K562 (cell line): ENCODE measurements at regions not wholly inside any gene's neighbourhood (a gene's known extent, or its start where the extent isn't known, plus 50 kb on each side); places are given as distances from the start of the nearest gene placed in this dataset.

Experiments used
- ATAC-seq: fragments of 200-7000 bp; cut with Tn5 transposase; 3 replicates; pipeline ENCODE4 v1.9.1; 2020; ENCODE audit warnings: moderate library complexity
- BruUV-seq: library from RNA; stranded (reverse); fragments of 400-500 nt; replicated peaks from 2 replicates; lab custom pipeline; 2021; lab: Mats Ljungman, UMichigan
- CTCF ChIA-PET: fragments of 300-600 bp; formaldehyde crosslinking; extraction: SDS; loops from one replicate; lab custom pipeline; 2021; ENCODE audit warnings: low intra/inter-chr PET ratio; lab: Yijun Ruan, JAX
- POLR2A ChIA-PET: fragments of 300-600, 350-650 bp; sonication (Branson Sonifier 250); formaldehyde crosslinking; extraction: SDS; loops from one replicate; lab custom pipeline; 2021; ENCODE audit warnings: antibody characterized with exemption, inconsistent platforms; lab: Yijun Ruan, JAX
- DNase-seq, 4 experiments: peaks; one replicate each; pipeline versions ENCODE4 v3.0.0 to v3.0.0-alpha.2; 2011 to 2018; ENCODE audit warnings: low spot score in 3 of 4, mixed read lengths in 3 of 4; ENCODE audit errors: extremely low read depth in 1 of 4
- FAIRE-seq: peaks from 2 replicates; lab custom pipeline; 2011; peaks lifted over from hg19 to GRCh38; lab: Jason Lieb, UNC
- H2AFZ ChIP-seq: 2 replicates; pipeline ENCODE4 v1.6.0; 2011; ENCODE audit warnings: low read depth, low read length, control low read depth, inconsistent platforms
- H3K27ac ChIP-seq: fragments of 200-600 bp; 3 replicates; pipeline ENCODE4 v1.8.0; 2011; ENCODE audit warnings: low read depth, mild to moderate bottlenecking, control low read depth, inconsistent platforms, low read length, moderate library complexity, mixed read lengths; ENCODE audit errors: extremely low read depth
- H3K27me3 ChIP-seq, 2 experiments: fragments of 300-600 bp in 1 of 2; 2 replicates in 1 of 2; 3 replicates in 1 of 2; pipeline versions ENCODE4 v1.6.0 to v1.8.0; 2011; ENCODE audit warnings: inconsistent platforms in 2 of 2, low read length in 2 of 2, mild to moderate bottlenecking in 1 of 2, mixed read lengths in 1 of 2, moderate library complexity in 1 of 2; ENCODE audit not compliant: control insufficient read depth in 2 of 2, insufficient read depth in 2 of 2
- H3K36me3 ChIP-seq: fragments of 300-600 bp; 3 replicates; pipeline ENCODE4 v1.8.0; 2011; ENCODE audit warnings: mild to moderate bottlenecking, low read length, inconsistent platforms; ENCODE audit not compliant: control insufficient read depth, insufficient read depth
- H3K4me1 ChIP-seq, 2 experiments: fragments of 200-600 bp in 1 of 2; replicated peaks in 1 of 2; 2 replicates in 1 of 2; 3 replicates in 1 of 2; pipeline versions ENCODE4 v1.5.1 to v1.8.0; 2011; ENCODE audit warnings: inconsistent platforms in 2 of 2, low read length in 2 of 2, mild to moderate bottlenecking in 1 of 2, mixed read lengths in 1 of 2, moderate library complexity in 1 of 2; ENCODE audit not compliant: control insufficient read depth in 2 of 2, insufficient read depth in 2 of 2
- H3K4me2 ChIP-seq: 2 replicates; pipeline ENCODE4 v1.6.1; 2011; ENCODE audit warnings: low read length, control low read depth, inconsistent platforms, mixed read lengths; ENCODE audit not compliant: insufficient read depth
- H3K4me3 ChIP-seq: fragments of 200-600 bp; sonication (generic), shearing (Covaris generic); 2 replicates; pipeline ENCODE4 v1.5.1; 2016; ENCODE audit warnings: control low read depth, inconsistent platforms
- H3K79me2 ChIP-seq: fragments of 200-600 bp; 3 replicates; pipeline ENCODE4 v1.8.0; 2011; ENCODE audit warnings: low read length, inconsistent platforms; ENCODE audit not compliant: control insufficient read depth, insufficient read depth
- H3K9ac ChIP-seq, 2 experiments: 2 replicates each; pipeline versions ENCODE4 v1.6.0 to v1.6.1; 2011; ENCODE audit warnings: low read depth in 2 of 2, low read length in 2 of 2, control low read depth in 1 of 2, inconsistent platforms in 1 of 2, mild to moderate bottlenecking in 1 of 2, mixed read lengths in 1 of 2; ENCODE audit not compliant: insufficient read depth in 1 of 2
- H3K9me1 ChIP-seq: one replicate; pipeline ENCODE4 v1.6.0; 2011; ENCODE audit warnings: inconsistent platforms, mild to moderate bottlenecking, low read length, moderate library complexity; ENCODE audit not compliant: control insufficient read depth, insufficient read depth
- H3K9me3 ChIP-seq: replicated peaks from 2 replicates; pipeline ENCODE4 v1.5.1; 2011; ENCODE audit warnings: low read depth, low read length, inconsistent platforms; ENCODE audit not compliant: control insufficient read depth, insufficient read depth
- H4K20me1 ChIP-seq: replicated peaks from 2 replicates; pipeline ENCODE4 v1.6.1; 2011; ENCODE audit warnings: low read length, inconsistent platforms, mixed read lengths; ENCODE audit not compliant: control insufficient read depth, insufficient read depth
- CBFA2T3 ChIP-seq: fragments of 450-650 bp; IDR thresholded peaks from 2 replicates; pipeline ENCODE4 v1.6.1; 2017
- DIDO1 ChIP-seq: fragments of 450-650 bp; IDR thresholded peaks from 2 replicates; pipeline ENCODE4 v1.6.1; 2016; ENCODE audit warnings: low read depth, missing biosample characterization, missing genetic modification characterization
- EWSR1 ChIP-seq: fragments of 450-650 bp; IDR thresholded peaks from 2 replicates; pipeline ENCODE4 v1.6.1; 2018; ENCODE audit warnings: borderline replicate concordance, mild to moderate bottlenecking, low read depth, moderate library complexity; ENCODE audit not compliant: partially characterized antibody
- HDAC2 ChIP-seq: fragments of 450-650 bp; IDR thresholded peaks from 2 replicates; pipeline ENCODE4 v1.6.1; 2016; ENCODE audit warnings: mild to moderate bottlenecking
- HDAC3 ChIP-seq: fragments of 450-650 bp; IDR thresholded peaks from 2 replicates; pipeline ENCODE4 v1.6.1; 2018; ENCODE audit warnings: borderline replicate concordance, mild to moderate bottlenecking, moderate library complexity; ENCODE audit not compliant: partially characterized antibody
- NR2C1 ChIP-seq, 2 experiments: fragments of 450-650 bp; IDR thresholded peaks; 2 replicates each; pipeline ENCODE4 v1.6.1; 2017; ENCODE audit warnings: mild to moderate bottlenecking in 2 of 2, antibody characterized with exemption in 1 of 2, inconsistent platforms in 1 of 2, missing compliant biosample characterization in 1 of 2, missing genetic modification characterization in 1 of 2
- RAD51 ChIP-seq: fragments of 450-650 bp; IDR thresholded peaks from 2 replicates; pipeline ENCODE4 v1.7.1; 2016; ENCODE audit warnings: low read depth, mild to moderate bottlenecking, borderline replicate concordance
- U2AF1 ChIP-seq: fragments of 200-400 bp; formaldehyde crosslinking; optimal IDR thresholded peaks from 2 replicates; pipeline ENCODE3; 2017; ENCODE audit warnings: mild to moderate bottlenecking, low read depth, low read length, moderate library complexity
- USF1 ChIP-seq: sonication (generic); formaldehyde crosslinking; IDR thresholded peaks from 2 replicates; pipeline ENCODE4 v1.9.0; 2022; ENCODE audit warnings: mild to moderate bottlenecking, missing genetic modification reagents
- ZBTB11 ChIP-seq, 3 experiments: fragments of 200-800 bp in 1 of 3; fragments of 250-450 bp in 1 of 3; fragments of 450-650 bp in 1 of 3; sonication (Bioruptor Pico) in 1 of 3; sonication (Bioruptor generic) in 1 of 3; formaldehyde crosslinking in 1 of 3; IDR thresholded peaks; 2 replicates each; pipeline versions ENCODE4 v1.6.1 to v1.8.0; 2016 to 2022; ENCODE audit warnings: mild to moderate bottlenecking in 2 of 3, missing genetic modification characterization in 2 of 3, missing compliant biosample characterization in 1 of 3, moderate library complexity in 1 of 3
- WGBS: fragments of 100-300 bp; shearing (Covaris generic); methylation state at CpG from one replicate; pipeline ENCODE4 v1.1.6; 2016; ENCODE audit warnings: low coverage, mixed read lengths; ENCODE audit not compliant: insufficient coverage; ENCODE audit errors: missing lambda C conversion rate; 5-methylcytosine and 5-hydroxymethylcytosine counted together
- in situ Hi-C: fragments of 300-500 bp; cut with MboI; formaldehyde crosslinking; loops from 4 replicates; pipeline ENCODE4 v1.15.0; 2018; ENCODE audit warnings: inconsistent platforms, mixed read lengths
- intact Hi-C: fragments of 100-400 bp; cut with micrococcal nuclease; formaldehyde crosslinking; loops from 2 replicates; pipeline ENCODE4 v1.14.2; 2022

- no peaks in the 10 kb centered on the region for H3K4me1 ChIP-seq
- no peak overlapping the region for H3K4me2 ChIP-seq
- 0% methylated on average over 2 of the region's 2 CpGs for WGBS
- H3K27me3 ChIP-seq: no peaks in the 10 kb centered on the region
- no peaks in the 10 kb centered on the region; the same call in 1 of the 2 replicates for H3K9me3 ChIP-seq
- DNase-seq (no peak), FAIRE-seq (no peak), ATAC-seq (no peak)
- no peak overlapping the region for H2AFZ ChIP-seq
- ChIA-PET POLR2A (no interaction called here), CTCF (no interaction called here)
- no peaks in the 10 kb centered on the region for H3K36me3 ChIP-seq
- H3K9me1 ChIP-seq: no peaks in the 10 kb centered on the region
- in situ Hi-C loops: no loop called here
- H3K4me3 ChIP-seq: no peak overlapping the region
- H3K27ac ChIP-seq: no peak overlapping the region
- TF ChIP-seq NR2C1 (IDR thresholded peaks at IDR 0.05) (no peak), NR2C1 (tag; IDR thresholded peaks at IDR 0.05) (no peak), U2AF1 (no peak), HDAC3 (no peak), HDAC2 (no peak), EWSR1 (no peak), DIDO1 (tag) (no peak)
- no peaks in the 10 kb centered on the region for H4K20me1 ChIP-seq
- BruUV-seq: no TSS peak
- H3K79me2 ChIP-seq: no peaks in the 10 kb centered on the region
- H3K9ac ChIP-seq: no peak overlapping the region
- intact Hi-C loops: no loop called here
These were observed 56.0 kb upstream of the ASTN2 start for GRCh38 chr9:117470902-117471301.

- no peaks in the 10 kb centered on the region for H3K9me1 ChIP-seq
- CTCF ChIA-PET: no interaction called here
- H3K27ac ChIP-seq: no peak overlapping the region
- no peaks in the 10 kb centered on the region for H3K79me2 ChIP-seq
- intact Hi-C loops: no loop called here
- H3K9ac ChIP-seq: no peak overlapping the region
- FAIRE-seq (no peak), DNase-seq (no peak), ATAC-seq (no peak)
- H3K4me1 ChIP-seq: no peaks in the 10 kb centered on the region
- 0% methylated on average over 1 of the region's 1 CpG for WGBS
- H3K4me2 ChIP-seq: no peak overlapping the region
- no peak overlapping the region for H3K4me3 ChIP-seq
- in situ Hi-C loops: no loop called here
- no peak overlapping the region for H2AFZ ChIP-seq
- no TSS peak for BruUV-seq
- no peaks in the 10 kb centered on the region for H4K20me1 ChIP-seq
- POLR2A ChIA-PET: no interaction called here
- no peaks in the 10 kb centered on the region for H3K36me3 ChIP-seq
- no peaks in the 10 kb centered on the region; the same call in 1 of the 2 replicates for H3K9me3 ChIP-seq
- H3K27me3 ChIP-seq: no peaks in the 10 kb centered on the region
- TF ChIP-seq USF1 (CRISPR knock-in tag): no peak
- TF ChIP-seq RAD51: no peak
- no peak for TF ChIP-seq ZBTB11 (CRISPR knock-in tag; IDR thresholded peaks at IDR 0.05)
- no peak for TF ChIP-seq CBFA2T3
These were observed 55.6 kb upstream of the ASTN2 start for GRCh38 chr9:117470455-117470854.
